Rectal smooth muscle tissue (tissue), 1 donor: ENCODE measurements at regions not wholly inside any gene's neighbourhood (a gene's known extent, or its start where the extent isn't known, plus 50 kb on each side); places are given as distances from the start of the nearest gene placed in this dataset.

Source experiments
- H3K27ac ChIP-seq: one replicate; pipeline ENCODE4 v1.7.0; 2013; ENCODE audit warnings: low read depth, low read length, inconsistent platforms
- H3K27me3 ChIP-seq: one replicate; pipeline ENCODE4 v1.7.0; 2013; ENCODE audit warnings: low read length; ENCODE audit not compliant: control insufficient read depth, insufficient read depth
- H3K36me3 ChIP-seq: one replicate; pipeline ENCODE4 v1.7.0; 2013; ENCODE audit warnings: low read length; ENCODE audit not compliant: control insufficient read depth, insufficient read depth
- H3K4me1 ChIP-seq: one replicate; pipeline ENCODE4 v1.7.0; 2013; ENCODE audit warnings: low read length; ENCODE audit not compliant: control insufficient read depth, insufficient read depth
- H3K4me3 ChIP-seq: one replicate; pipeline ENCODE4 v1.7.0; 2013; ENCODE audit warnings: low read length
- H3K9ac ChIP-seq: one replicate; pipeline ENCODE4 v1.7.0; 2013; ENCODE audit warnings: low read length

DNA sequence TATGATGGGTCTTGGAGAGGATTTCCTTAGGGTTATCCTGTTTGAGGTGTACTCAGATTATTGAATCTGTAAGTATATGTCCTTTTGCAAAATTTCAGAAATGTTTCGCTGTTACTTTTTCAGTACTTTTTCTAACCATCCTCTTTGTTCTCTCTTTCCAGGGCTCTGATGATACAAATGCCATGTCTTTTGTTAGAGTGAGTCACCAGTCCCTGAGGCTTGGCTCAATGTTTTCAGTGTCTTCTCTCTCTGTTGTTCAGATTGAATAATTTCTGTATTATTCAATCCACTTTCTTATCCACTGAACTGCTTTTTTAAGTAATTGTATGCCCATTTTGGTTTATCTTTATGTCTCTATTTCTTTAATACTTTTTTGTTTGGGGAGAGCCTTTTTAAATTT lies 449.4 kb downstream of the TNS3 start:
- Histone ChIP-seq H3K9ac (no peak overlapping the region), H3K4me3 (no peak overlapping the region), H3K36me3 (no peaks in the 10 kb centered on the region), H3K4me1 (no peaks in the 10 kb centered on the region), H3K27ac (no peak overlapping the region), H3K27me3 (no peaks in the 10 kb centered on the region)

- Histone ChIP-seq H3K4me3 (no peak overlapping the region), H3K27ac (no peak overlapping the region), H3K36me3 (no peaks in the 10 kb centered on the region), H3K9ac (no peak overlapping the region), H3K4me1 (no peaks in the 10 kb centered on the region), H3K27me3 (no peaks in the 10 kb centered on the region)
These were observed 453.2 kb downstream of the TNS3 start for GRCh38 chr7:47128700-47129099.

GRCh38 chr7:47125529-47125928 lies 456.4 kb downstream of the TNS3 start:
- Histone ChIP-seq H3K9ac (no peak overlapping the region), H3K4me1 (no peaks in the 10 kb centered on the region), H3K4me3 (no peak overlapping the region), H3K36me3 (no peaks in the 10 kb centered on the region), H3K27ac (no peak overlapping the region), H3K27me3 (no peaks in the 10 kb centered on the region)

DNA sequence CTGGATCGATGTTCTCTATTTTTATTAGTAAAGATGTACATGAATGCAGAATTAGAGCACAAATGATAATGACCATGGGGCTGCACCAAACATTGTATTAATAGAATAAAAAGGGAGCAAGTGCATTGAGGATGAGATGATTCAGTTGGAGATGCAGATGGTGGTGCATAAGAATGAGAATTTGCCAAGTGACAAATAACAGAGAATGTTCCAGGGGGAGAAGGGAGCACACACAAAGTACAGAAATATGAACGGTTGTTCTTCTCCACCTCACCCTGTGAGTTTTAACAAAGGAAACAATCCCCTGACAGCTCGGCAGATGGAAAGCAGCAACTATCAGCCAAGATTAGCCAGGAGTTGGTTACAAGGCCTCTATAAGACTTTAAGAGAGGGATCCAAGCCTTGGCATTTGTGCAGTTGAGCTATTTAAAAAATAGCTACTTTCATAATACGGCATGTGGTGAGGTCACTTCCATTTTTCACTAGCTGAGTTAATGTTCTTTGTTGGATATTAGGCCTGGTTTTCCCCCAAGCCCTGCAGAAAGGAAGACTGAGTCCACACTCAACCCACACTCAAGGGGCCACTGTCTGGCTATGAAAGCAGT lies 462.5 kb downstream of the TNS3 start:
- no peaks in the 10 kb centered on the region for H3K27me3 ChIP-seq
- no peak overlapping the region for H3K9ac ChIP-seq
- H3K27ac ChIP-seq = peak overlapping the region; percentile 76
- no peaks in the 10 kb centered on the region for H3K36me3 ChIP-seq
- H3K4me3 ChIP-seq = no peak overlapping the region
- peaks cover 8% of the 10 kb centered on the region for H3K4me1 ChIP-seq

DNA sequence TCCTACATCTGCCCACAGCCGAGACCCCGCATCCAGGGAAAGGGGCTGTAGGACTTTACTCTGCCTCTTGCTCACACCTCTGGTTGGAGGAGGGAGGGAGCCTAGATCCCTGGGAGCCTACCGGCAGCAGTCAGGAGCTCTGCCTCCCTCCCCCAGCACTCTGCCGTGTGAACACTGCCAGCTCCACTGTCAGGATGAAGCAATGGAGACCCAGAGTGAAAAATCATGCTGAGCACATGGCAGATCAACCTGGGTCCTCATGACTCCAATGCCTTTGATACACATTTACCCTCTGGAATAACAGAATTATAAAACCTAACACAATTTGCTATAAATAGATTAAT lies 477.7 kb downstream of the TNS3 start:
- Histone ChIP-seq H3K27me3 (no peaks in the 10 kb centered on the region), H3K36me3 (no peaks in the 10 kb centered on the region), H3K4me3 (no peak overlapping the region), H3K27ac (no peak overlapping the region), H3K9ac (no peak overlapping the region), H3K4me1 (no peaks in the 10 kb centered on the region)

- H3K4me3 ChIP-seq = no peak overlapping the region
- no peaks in the 10 kb centered on the region for H3K36me3 ChIP-seq
- no peaks in the 10 kb centered on the region for H3K27me3 ChIP-seq
These were observed 478.3 kb downstream of the TNS3 start for GRCh38 chr7:47103498-47104205.

GRCh38 chr7:47102331-47102841 lies 479.5 kb downstream of the TNS3 start:
- no peak overlapping the region for H3K27ac ChIP-seq
- H3K36me3 ChIP-seq = no peaks in the 10 kb centered on the region
- H3K4me3 ChIP-seq = no peak overlapping the region
- H3K4me1 ChIP-seq = no peaks in the 10 kb centered on the region
- H3K27me3 ChIP-seq = no peaks in the 10 kb centered on the region
- no peak overlapping the region for H3K9ac ChIP-seq

More at GRCh38 chr7:47103498-47104205, 478.3 kb downstream of the TNS3 start:
- Histone ChIP-seq H3K27ac (no peak overlapping the region), H3K4me1 (no peaks in the 10 kb centered on the region), H3K9ac (no peak overlapping the region)

DNA sequence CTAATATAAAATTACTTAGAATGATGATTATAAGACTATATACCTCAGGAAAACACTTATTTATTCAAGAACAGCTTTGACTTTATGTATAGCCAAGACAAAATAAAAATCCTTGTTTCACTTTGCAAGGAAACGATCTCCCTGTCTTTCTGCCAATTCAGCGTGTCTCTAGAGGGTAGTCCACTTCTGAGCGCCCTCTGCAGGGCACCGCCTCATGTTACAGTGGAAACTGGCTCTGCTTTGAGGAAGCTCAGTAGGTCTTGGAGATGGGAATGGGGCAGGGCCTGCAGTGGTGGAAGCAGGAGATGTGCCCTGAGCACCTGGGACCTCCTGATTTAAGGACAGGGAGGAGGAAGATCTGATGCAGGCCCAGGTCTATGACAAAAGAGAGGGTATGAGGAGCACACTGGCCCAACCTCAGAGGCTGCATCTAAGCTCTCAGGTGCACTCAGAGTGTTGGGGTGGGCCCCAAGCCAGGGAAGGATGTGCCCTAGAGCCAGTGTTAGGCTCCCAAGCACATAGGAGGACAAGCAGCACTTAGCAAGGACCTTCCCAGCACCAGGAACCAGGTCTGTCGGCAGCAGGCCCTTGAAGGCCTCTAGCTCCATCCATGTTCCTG lies 481.0 kb downstream of the TNS3 start:
- Histone ChIP-seq H3K4me1 (no peaks in the 10 kb centered on the region), H3K36me3 (no peaks in the 10 kb centered on the region), H3K27me3 (no peaks in the 10 kb centered on the region), H3K4me3 (no peak overlapping the region), H3K9ac (no peak overlapping the region), H3K27ac (no peak overlapping the region)

GRCh38 chr7:47100148-47100816 lies 481.6 kb downstream of the TNS3 start:
- no peak overlapping the region for H3K9ac ChIP-seq

DNA sequence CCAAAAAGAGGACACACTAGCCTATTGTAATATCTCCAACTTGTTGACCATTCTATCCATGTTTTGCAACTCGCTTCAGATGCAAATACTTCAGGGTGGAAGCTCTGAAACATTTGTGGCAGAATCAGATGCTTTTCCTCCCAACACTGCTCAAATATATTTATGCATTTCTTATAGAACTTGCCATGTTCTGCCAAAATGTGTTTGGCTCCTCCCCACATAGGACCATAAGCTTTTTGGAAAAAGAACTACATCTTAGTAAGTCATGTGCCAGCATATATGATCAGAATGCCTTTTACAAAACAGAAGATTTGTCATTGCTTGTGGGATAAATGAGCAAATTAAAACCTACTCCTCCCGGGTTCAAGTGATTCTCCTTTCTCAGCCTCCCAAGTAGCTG lies 484.5 kb downstream of the TNS3 start:
- H3K4me3 ChIP-seq = no peak overlapping the region
- H3K27me3 ChIP-seq = no peaks in the 10 kb centered on the region
- no peaks in the 10 kb centered on the region for H3K36me3 ChIP-seq
- H3K4me1 ChIP-seq = no peaks in the 10 kb centered on the region
- no peak overlapping the region for H3K9ac ChIP-seq
- H3K27ac ChIP-seq = no peak overlapping the region

More at GRCh38 chr7:47100148-47100816, 481.6 kb downstream of the TNS3 start:
- Histone ChIP-seq H3K27me3 (no peaks in the 10 kb centered on the region), H3K36me3 (no peaks in the 10 kb centered on the region), H3K4me3 (no peak overlapping the region), H3K4me1 (no peaks in the 10 kb centered on the region), H3K27ac (no peak overlapping the region)

DNA sequence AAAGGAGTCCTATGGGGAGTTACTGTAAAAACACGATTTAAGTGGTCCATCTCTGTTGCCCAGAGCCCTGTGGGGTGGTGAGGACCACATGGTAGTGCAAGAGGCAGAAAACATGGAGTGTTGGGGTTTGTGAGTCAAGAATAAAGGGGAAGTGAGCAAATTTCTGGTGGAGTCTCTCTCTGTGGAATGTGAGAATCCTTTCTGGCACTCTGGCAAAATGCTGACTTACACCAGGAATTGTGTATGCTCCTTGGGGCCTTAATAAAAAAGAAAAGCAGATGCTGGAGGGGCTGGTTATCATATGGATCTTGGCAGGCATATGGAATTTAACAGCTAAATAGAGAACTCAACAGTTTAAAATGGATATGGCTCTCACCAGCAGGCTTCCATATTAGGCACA lies 486.0 kb downstream of the TNS3 start:
- Histone ChIP-seq H3K4me3 (no peak overlapping the region), H3K27me3 (no peaks in the 10 kb centered on the region), H3K9ac (no peak overlapping the region), H3K36me3 (no peaks in the 10 kb centered on the region), H3K27ac (no peak overlapping the region), H3K4me1 (no peaks in the 10 kb centered on the region)

DNA sequence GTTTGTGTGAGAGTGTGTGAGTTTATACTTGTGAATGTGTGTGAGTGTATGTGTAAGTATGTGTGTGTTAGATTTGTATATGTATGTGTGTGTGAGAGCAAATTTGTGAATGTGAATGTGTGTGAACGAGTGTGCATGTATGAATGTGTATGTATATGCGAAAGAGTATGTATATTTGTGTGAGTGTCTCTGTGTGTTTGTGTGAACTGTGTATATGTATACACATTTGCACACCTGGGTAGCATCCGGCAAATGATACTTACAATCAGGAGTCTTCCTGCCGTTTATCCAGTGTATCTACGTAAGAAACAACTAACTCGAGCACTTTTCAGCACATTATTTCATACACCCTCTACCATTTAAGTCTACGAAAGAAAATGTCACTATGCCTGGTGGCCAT lies 487.4 kb downstream of the TNS3 start:
- Histone ChIP-seq H3K4me1 (no peaks in the 10 kb centered on the region), H3K4me3 (no peak overlapping the region), H3K9ac (no peak overlapping the region), H3K27me3 (no peaks in the 10 kb centered on the region), H3K36me3 (no peaks in the 10 kb centered on the region), H3K27ac (no peak overlapping the region)
